ENCODE measurements at regions not wholly inside any gene's neighbourhood (a gene's known extent, or its start where the extent isn't known, plus 50 kb on each side); places are given as distances from the start of the nearest gene placed in this dataset.
"Not testable (repeated sequence)": the region's sequence is repeated elsewhere in the genome, so short reads cannot be mapped to it uniquely, and the experiment has no call there.

DNA sequence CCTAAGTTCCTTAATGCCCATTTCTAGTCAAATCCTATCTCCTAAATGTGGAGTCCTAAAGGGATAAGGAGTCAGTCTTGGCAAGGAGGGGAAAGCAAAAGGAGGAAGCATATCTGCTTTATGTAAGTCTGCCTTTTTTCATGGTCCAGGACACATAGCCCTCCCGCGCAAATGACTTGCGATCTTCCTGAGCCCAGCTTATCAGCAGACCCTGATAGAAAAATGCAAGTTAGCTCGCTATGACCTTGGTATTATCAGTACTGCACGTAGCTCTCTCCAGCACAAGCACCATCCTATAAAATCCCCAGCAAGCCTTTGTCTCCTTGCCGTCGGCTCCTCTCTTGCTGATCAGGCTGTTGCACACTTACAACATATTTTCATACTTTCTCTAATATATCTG is 281.4 kb upstream of the KCNH7 start:
- DNase-seq (ENCODE audit: low spot score): no peak

DNA sequence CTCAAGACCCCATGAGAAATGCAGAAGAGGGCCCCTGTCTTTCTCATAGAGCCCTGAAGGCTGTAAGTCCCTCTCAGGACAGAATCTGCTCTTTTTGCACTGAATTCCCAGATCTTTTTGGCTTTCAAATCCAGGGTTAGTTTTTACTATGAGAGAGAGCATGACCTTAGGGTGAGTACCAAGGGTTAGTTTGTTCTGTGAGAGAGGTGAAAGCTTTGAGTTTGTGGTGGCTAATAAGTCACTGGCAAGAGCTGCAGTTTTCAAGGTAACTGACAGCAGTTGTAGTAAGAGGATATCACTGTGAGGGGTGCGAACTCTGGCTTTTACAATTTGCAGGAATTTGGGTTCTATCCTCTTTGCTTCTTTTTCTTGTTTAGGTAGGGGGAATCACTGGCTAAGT is 248.4 kb upstream of the KCNH7 start:
- DNase-seq (ENCODE audit: low spot score): no peak

DNA sequence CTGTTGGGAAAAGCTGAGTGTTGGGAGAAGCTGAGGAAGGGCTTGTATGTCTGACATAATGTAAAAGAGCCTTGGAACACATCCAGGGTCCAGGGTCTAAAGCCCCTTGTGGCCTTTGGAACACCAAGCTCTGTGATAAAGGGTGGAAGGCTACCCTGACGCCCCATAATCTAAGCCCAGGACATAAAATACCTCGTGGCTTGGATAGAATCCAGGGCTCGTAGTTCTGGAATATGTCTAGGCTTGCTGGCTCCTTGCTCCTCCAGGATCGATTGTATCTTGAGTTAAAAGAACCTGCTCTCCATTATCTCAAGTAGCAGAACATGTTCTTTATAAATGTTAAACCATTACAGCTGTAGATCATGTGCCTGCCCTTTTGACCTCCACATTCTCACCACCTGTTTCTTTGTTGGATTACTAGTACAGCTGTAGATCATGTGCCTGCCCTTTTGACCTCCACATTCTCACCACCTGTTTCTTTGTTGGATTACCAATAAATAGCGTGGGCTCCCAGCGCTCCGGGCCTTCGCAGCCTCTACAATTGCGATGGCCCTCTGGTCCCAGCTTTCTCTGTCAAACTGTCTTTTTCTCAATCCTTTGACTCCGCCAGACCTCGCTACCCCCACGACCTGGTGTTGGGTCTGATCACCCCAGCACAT is 246.9 kb upstream of the KCNH7 start:
- not testable (repeated sequence) for DNase-seq (ENCODE audit: low spot score)

DNA sequence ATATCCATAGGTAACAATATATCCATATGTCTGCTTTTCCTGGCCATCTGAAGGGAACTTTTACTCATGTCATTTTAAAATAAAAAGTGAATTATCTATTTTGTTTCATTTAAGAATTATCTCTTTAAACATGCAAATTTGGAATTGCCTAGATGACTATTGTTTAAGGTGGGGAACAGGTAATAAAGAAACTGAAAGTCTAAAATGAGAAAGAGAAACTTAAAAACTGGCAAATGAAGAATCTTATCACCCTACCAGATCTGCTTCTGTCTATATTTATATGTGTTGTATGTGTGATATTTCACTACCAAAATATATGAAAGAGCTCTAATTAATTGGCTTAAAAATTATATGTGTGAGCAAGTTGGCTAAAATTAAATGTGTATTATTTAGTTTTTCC is 243.2 kb upstream of the KCNH7 start:
- DNase-seq (ENCODE audit: low spot score): no peak

DNA sequence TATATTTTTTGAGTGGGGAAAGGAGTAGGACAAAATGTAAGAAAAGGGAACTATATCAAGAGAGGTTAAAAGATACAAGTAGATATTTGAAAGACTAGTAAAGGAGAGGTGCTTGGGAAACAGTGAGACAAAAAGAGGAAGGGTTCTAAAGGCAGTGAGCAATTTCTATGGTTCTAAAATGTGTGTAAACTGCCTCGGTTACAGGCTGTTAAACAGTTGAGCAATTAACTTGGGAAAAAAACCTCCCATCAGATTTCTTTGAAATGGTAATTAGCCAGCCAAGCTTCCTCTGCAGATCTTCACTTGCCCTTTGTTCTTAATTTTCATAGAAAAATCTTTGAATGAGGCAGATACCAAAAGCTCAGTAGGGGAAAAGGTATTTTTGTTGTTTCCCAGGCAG is 238.7 kb upstream of the KCNH7 start:
- no peak for DNase-seq (ENCODE audit: low spot score)

DNA sequence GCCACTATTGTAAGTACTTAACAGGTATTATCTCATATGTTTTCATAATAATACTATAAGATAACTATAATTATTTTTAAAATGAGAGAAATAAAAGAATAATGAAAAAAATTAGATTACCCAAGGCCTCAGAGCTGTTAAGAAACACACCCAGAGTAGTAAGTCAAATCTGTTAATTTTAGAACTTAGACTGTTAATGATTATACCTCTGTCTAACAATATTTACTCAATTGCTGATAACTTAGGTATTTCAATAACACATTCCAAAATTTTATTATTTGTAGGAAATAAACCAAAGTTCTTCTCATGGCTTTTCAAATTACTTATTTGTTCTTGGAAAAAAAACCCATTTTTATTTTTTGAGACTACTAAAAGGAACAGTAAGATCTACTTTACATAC is 227.5 kb upstream of the KCNH7 start:
- no peak for DNase-seq (ENCODE audit: low spot score)

DNA sequence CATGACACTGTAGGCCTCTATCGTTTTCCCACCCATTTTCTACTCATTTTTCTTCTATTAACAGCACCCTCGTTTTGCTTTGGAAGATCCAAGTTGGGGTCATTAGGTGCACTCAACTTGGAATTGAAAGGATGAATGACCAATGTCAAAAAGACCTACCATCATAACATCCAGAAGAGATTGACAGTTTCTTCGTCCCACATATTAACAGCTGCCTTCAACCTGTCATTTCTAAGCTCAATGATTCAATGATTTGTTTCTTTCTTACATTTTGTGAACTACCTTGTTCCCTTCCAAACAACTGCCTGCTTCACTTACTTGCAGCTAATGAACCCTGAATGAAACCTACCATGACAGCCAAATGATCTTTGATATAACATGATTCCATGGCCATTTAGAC is 224.0 kb upstream of the KCNH7 start:
- DNase-seq (ENCODE audit: low spot score): no peak

DNA sequence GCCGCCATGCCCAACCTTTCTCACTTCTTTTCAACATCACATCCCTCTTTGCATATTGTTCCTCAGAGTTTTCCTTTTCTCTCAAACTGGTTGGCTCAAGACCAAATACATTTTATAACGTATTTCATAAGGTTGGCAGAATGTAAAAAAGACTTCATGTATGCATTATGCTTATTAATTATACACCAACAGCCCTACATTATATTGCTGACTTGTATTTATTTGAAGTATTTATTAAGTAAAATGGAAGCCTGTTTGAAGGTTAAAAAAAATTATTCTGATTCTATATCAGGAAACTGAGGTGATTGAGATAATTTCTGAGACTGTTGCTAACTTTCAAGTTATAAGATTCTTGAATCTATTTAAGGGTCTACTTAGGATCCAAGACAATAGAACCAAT is 208.0 kb upstream of the KCNH7 start:
- DNase-seq (ENCODE audit: low spot score): no peak

DNA sequence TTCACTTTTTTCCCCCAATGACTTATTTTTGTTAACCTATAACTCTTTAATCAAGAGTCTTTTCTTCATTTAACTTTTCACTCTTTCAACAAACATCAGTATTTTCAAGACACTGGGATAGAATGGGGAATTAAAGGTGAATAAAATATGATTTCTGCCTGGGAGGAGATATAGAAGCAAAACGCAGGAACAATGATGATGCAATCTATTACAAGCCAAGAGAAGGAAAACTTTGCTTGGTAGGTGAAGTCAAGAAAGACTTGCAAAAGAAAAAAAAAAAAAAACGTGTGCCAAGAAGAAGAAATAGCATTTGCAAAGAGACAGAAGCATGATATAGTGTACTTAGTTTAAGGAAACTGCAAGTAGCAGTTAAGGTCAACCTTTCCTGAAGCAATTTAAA is 207.3 kb upstream of the KCNH7 start:
- no peak for DNase-seq (ENCODE audit: low spot score)

DNA sequence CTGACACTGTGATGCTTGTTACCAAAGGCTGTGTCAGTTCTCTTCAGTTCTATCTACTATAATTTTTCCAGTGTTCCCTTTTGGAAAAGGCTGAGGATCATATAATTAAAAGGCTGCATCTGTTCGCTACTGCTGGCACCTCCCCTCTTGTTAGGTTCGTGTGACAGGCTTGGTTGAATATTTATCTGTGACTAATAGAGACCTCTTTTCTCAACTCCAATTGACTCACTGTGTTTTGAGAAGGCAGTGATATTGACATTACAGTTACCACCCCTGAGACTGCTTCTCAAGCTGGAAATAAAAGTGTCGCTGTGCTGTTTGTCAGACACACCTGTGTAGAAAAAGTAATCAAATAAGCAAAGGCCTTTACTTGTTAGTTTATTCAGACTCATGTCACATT is 205.5 kb upstream of the KCNH7 start:
- DNase-seq (ENCODE audit: low spot score): peak; percentile 31

DNA sequence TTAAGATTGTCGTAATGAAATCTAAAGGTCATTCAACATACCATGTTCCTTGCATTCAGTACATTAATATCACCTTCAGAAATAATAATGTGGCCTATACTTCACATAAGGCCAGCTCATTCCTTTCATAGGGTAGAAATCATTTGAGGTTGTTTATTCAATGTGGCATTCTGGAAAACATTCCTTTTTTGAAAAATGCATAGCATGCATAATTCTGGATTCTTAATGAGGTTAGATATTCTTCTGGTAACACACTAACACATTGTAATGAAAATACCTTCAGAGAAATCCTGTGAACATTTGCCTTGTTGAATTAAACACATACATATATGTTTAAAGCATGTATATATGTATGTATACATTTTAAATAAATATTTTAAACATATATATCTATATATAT is 204.6 kb upstream of the KCNH7 start:
- no peak for DNase-seq (ENCODE audit: low spot score)

DNA sequence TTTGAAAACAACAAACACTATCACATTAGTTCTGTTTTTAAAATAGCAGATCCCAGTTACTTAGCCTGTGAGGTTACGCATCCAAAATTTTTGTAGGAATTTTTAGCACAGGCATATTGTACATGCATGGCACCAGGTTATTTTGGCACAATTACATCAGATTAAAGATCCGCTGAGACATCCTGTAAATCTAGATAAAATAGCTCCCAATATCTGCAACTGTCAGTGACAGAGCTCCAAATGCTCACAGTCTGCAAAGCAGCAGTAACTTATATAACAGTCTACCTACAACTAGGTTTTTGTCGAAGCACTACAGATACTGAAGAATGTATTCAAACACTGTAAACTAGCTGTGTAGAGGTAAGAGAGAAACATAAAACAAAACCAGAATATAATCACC is 200.7 kb upstream of the KCNH7 start:
- no peak for DNase-seq (ENCODE audit: low spot score)

DNA sequence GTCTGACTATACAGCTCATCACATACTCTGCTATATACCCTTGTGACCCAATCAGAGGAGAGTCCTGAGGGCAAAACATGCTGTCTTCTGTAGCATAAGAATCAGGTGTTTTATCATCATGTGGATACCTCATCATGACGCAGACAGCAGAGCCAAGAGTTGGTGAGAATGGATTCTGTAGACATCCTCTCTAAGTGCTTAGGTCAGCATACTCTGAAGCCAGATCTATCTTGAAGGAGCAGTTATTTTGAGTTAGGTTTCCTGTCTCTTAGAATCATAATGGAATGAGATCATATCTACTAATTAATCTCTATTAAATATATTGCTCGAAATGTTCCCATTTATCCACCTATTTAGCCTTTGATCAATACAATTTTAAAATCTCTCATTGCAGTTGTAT is 190.2 kb upstream of the KCNH7 start:
- no peak for DNase-seq (ENCODE audit: low spot score)

DNA sequence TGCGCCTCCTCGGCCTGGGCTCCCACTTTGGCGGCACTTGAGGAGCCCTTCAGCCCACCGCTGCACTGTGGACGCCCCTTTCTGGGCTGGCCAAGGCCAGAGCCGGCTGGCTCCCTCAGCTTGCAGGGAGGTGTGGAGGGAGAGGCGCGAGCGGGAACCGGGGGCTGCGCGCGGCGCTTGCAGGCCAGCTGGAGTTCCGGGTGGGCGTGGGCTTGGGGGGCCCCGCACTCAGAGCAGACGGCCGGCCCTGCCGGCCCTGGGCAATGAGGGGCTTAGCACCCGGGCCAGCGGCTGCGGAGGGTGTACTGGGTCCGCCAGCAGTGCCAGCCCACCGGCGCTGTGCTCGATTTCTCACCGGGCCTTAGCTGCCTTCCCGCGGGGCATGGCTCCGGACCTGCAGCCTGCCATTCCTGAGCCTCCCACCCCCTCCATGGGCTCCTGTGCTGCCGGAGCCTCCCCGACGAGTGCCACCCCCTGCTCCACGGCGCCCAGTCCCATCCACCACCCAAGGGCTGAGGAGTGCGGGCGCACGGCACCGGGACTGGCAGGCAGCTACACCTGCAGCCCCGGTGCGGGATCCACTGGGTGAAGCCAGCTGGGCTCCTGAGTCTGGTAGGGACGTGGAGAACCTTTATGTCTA is 187.7 kb upstream of the KCNH7 start:
- not testable (repeated sequence) for DNase-seq (ENCODE audit: low spot score)

DNA sequence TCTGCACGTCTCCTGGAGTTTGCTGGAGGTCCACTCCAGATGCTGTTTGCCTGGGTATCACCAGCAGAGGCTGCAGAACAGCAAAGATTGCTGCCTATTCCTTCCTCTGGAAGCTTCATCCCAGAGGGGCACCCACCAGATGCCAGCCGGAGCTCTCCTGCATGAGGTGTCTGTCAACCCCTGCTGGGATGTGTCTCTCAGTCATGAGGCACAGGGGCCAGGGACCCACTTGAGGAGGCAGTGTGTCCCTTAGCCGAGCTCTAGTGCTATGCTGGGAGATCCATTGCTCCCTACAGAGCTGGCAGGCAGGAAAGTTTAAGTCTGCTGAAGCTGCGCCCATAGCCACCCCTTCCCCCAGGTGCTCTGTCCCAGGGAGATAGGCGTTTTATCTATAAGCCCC is 178.3 kb upstream of the KCNH7 start:
- not testable (repeated sequence) for DNase-seq (ENCODE audit: low spot score)

DNA sequence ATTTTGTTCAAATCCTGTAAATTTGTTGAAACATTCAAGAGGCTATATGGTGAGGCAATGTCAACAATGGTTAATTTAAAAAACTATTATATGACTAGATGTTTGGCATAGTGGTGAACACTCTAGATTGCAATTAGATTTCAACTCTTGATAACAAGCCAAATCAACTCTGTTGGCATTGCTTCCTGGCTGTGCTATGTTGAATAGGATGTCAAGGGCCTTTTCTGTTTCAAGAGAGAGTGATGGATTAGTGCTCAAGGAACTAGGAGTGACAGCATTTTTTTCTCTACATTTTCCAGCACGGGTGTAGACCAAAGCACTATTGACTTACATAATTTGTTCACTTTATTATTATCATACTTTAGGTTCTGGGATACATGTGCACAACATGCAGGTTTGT is 172.4 kb upstream of the KCNH7 start:
- no peak for DNase-seq (ENCODE audit: low spot score)

DNA sequence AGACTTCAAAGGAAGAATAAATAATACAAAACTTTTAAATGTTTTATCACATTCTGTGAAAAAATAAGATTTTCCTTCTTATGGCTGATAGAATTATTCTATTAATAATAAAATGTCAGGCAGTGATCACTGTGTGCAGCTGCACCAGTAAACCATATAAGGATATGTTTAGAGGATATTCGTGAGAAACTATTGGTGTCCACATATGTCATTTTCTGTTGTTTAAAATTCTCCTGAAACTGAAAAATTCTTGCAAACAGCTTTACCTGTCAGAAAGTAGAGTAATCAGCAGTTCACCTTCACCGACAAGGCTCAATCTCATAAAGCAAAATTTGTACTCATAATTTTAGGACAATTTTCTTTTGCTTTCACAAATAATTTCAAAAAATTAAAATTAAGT is 170.1 kb upstream of the KCNH7 start:
- no peak for DNase-seq (ENCODE audit: low spot score)

DNA sequence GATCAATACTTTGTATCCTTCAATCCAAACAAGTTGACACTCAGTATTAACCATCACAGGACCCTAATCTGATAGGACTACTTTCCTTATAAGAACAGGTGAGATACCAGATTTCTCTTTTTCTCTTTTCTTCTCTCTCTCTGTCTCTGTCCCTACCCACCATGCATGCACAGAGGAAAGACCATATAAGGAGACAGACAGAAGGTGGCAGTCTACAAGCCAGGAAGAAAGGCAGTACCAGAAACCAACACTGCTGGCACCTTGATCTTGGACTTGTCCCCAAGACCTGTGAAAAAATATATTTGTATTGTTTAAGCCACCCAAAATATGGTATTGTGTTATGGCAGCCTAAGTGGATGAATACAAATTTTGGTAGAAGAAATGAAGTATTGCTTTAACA is 156.2 kb upstream of the KCNH7 start:
- DNase-seq (ENCODE audit: low spot score): peak; percentile 9

DNA sequence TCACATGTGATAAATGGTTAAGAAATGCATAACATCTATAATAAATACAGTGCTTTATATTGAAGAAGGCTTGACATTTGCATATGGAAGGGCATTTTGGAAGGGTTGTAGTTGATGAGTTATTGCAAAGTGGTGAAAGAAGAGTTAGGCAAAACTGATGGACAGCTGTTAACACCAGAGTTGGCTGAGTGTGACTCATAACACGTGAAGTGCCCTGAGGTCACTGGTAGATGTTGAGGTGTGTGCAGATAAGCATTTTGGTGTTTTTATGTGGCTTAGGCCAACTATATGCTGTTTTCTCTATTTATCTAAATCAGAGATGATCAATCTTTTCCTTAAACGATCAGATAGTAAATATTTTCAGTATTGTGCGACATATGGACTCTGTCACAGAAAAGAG is 154.3 kb upstream of the KCNH7 start:
- DNase-seq (ENCODE audit: low spot score): no peak

DNA sequence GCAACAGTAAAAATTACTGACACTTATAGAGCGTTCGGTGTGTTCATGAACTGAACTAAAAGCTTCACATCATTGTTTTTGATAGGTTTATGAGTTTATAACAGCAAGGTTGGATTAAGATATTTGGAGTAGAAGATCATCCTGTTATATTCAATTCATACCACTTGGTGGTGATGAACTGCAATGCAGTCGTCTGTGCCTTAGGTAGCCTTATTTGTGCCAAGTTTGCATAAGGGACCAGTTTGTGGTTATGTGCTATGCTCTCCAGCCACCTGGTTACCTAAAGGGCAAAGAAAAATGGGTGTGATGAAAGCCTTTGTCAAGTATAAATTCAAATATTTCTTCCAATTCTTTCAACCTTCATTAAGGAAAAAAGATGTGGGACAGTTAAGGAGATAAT is 150.9 kb upstream of the KCNH7 start:
- DNase-seq (ENCODE audit: low spot score): peak; percentile 34

DNA sequence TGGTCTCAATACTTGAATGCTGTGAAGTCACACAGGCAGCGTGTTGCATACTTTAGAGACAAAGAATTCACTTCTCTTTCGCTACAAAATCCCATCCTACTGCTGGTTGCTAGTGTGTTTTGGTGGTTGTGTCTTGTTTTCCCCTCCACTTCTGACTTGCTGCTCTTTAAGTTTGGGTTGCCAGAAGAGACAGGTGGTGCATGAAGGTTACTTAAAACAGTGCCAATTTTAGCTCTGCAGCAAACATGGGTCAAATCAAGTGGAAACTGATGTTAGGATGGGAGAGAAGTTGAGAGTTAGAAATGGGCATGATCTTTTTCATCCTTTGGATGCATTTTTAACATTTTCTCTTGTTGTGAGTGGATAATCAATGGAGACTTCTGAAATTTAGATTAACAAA is 136.2 kb upstream of the KCNH7 start:
- DNase-seq (ENCODE audit: low spot score): no peak

DNA sequence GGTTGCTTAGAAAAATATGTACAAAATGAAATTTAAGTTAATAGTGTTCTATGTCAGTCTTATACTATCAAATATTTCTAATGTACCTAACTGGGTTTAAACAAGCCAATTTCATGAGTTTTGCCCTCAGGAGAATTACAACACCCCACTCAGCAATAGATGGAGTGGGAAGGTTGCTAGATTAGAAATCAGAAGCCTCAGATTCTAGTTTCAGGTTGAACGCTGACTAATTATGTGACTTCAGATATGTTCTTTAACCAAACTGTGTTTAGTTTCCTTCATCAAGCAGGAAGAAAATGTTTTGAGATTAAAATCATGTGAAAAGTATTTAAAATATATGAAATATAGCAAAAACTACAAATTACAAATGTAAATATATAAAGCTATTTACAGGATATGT is 133.8 kb upstream of the KCNH7 start:
- no peak for DNase-seq (ENCODE audit: low spot score)

DNA sequence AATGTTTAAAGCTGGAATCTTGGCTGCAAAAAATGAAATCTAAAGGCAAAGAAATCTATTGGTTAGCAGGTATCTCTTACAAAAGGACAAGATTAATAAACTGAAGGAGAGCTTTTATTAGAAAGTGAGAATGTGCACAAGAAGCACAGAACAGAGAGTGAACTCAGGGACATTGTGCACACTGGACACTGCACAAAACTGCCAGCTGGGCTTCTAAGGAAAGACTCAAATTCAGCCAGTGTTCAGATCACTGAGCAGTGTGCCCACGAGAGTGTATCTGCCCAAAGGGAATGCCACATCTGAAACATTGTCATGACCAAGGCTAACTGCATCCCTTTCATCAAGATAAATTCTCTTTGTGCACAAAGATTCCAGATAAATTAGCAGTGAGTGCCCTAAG is 129.7 kb upstream of the KCNH7 start:
- DNase-seq (ENCODE audit: low spot score): no peak

DNA sequence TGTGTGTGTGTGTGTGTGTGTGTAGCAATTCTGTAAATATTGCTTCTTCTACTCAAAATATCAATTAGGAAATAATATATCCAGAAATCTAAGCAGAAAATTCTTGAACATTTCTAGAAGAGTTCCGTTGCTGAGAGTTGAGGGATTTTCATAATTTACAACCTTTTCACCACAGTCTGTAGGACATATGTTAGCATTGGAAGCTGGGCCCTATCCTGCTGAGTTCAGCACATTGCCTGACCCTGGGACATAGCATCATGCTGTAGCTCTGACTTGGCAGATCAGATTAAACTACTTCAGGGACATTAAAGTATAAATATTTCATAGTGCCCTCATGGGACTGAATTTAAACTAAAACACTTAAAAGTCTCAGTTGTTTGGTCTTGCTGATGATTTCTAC is 129.2 kb upstream of the KCNH7 start:
- DNase-seq (ENCODE audit: low spot score): no peak

All from HT-29 (cell line).